GM12878 (cell line): ENCODE measurements at regions not wholly inside any gene's neighbourhood (a gene's known extent, or its start where the extent isn't known, plus 50 kb on each side); places are given as distances from the start of the nearest gene placed in this dataset.

Source experiments
- ATAC-seq: fragments of 200-7000 bp; cut with Tn5 transposase; 3 replicates; pipeline ENCODE4 v1.9.1; 2020; ENCODE audit warnings: mild to moderate bottlenecking, moderate library complexity
- BruUV-seq: library from RNA; stranded (reverse); fragments of 400-500 nt; replicated peaks from 2 replicates; lab custom pipeline; 2021; lab: Mats Ljungman, UMichigan
- CTCF ChIA-PET: fragments of 300-600 bp; sonication (Branson Sonifier 250); formaldehyde crosslinking; extraction: SDS; loops from one replicate; lab custom pipeline; 2021; ENCODE audit warnings: inconsistent platforms; lab: Yijun Ruan, JAX
- POLR2A ChIA-PET: fragments of 350-600 bp; formaldehyde crosslinking; extraction: SDS; loops from one replicate; lab custom pipeline; 2021; ENCODE audit warnings: inconsistent platforms; lab: Charles Lee
- RAD21 ChIA-PET: fragments of 300-600 bp; sonication (Branson Sonifier 250); formaldehyde crosslinking; loops from one replicate; lab custom pipeline; 2023; ENCODE audit warnings: antibody characterized with exemption; ENCODE audit not compliant: unreplicated experiment; lab: Charles Lee
- SMC1A ChIA-PET: fragments of 300-600 bp; sonication (Branson Sonifier 250); formaldehyde crosslinking; loops from one replicate; lab custom pipeline; 2023; ENCODE audit not compliant: unreplicated experiment, uncharacterized antibody; lab: Charles Lee
- DNase-seq: peaks from one replicate; pipeline ENCODE4 v3.0.0-alpha.2; 2011; ENCODE audit warnings: low read depth, low spot score
- FAIRE-seq: peaks from 3 replicates; lab custom pipeline; 2011; peaks lifted over from hg19 to GRCh38; lab: Jason Lieb, UNC
- H2AFZ ChIP-seq: 2 replicates; pipeline ENCODE4 v1.6.0; 2011; ENCODE audit warnings: low read depth, low read length, control low read depth; ENCODE audit not compliant: control insufficient read depth
- H3K27ac ChIP-seq: 2 replicates; pipeline ENCODE4 v1.5.1; 2011; ENCODE audit warnings: control low read depth; ENCODE audit not compliant: control insufficient read depth, insufficient read depth
- H3K27me3 ChIP-seq, 2 experiments: replicated peaks in 1 of 2; 2 replicates each; pipeline versions ENCODE4 v1.6.0 to v1.6.1; 2011; ENCODE audit warnings: low read length in 1 of 2; ENCODE audit not compliant: control insufficient read depth in 2 of 2, insufficient read depth in 2 of 2
- H3K36me3 ChIP-seq, 2 experiments: 2 replicates each; pipeline ENCODE4 v1.5.1; 2011; ENCODE audit warnings: low read length in 1 of 2; ENCODE audit not compliant: control insufficient read depth in 2 of 2, insufficient read depth in 2 of 2
- H3K4me1 ChIP-seq: 2 replicates; pipeline ENCODE4 v1.6.1; 2011; ENCODE audit warnings: mild to moderate bottlenecking, low read length, moderate library complexity, mixed read lengths; ENCODE audit not compliant: control insufficient read depth, insufficient read depth
- H3K4me2 ChIP-seq: 2 replicates; pipeline ENCODE4 v1.6.0; 2011; ENCODE audit warnings: control low read depth; ENCODE audit not compliant: control insufficient read depth, insufficient read depth
- H3K4me3 ChIP-seq: fragments of 200-600 bp; sonication (generic); 2 replicates; pipeline ENCODE4 v1.5.1; 2016
- H3K79me2 ChIP-seq: 2 replicates; pipeline ENCODE4 v1.6.0; 2011; ENCODE audit warnings: low read length; ENCODE audit not compliant: control insufficient read depth, insufficient read depth
- H3K9ac ChIP-seq: 2 replicates; pipeline ENCODE4 v1.8.0; 2011; ENCODE audit warnings: low read length, control low read depth, mixed read lengths; ENCODE audit not compliant: control insufficient read depth, insufficient read depth
- H3K9me3 ChIP-seq: replicated peaks from 3 replicates; pipeline ENCODE4 v1.5.1; 2011; ENCODE audit warnings: mild to moderate bottlenecking, low read length; ENCODE audit not compliant: control insufficient read depth, insufficient read depth
- H4K20me1 ChIP-seq: 2 replicates; pipeline ENCODE4 v1.6.0; 2011; ENCODE audit not compliant: control insufficient read depth, insufficient read depth
- CBX3 ChIP-seq: fragments of 200-600 bp; sonication (generic); IDR thresholded peaks from 2 replicates; pipeline ENCODE4 v1.6.1; 2016; ENCODE audit warnings: low read depth, borderline replicate concordance
- EED ChIP-seq: sonication (generic); IDR thresholded peaks from 2 replicates; pipeline ENCODE4 v1.6.1; 2016; ENCODE audit warnings: antibody characterized with exemption, low read depth
- EP300 ChIP-seq, 2 experiments: fragments of 150-350 bp in 1 of 2; IDR thresholded peaks; 2 replicates each; pipeline ENCODE4 v1.6.1; 2011 to 2012; ENCODE audit warnings: low read depth in 2 of 2, low read length in 2 of 2, borderline replicate concordance in 1 of 2, improper control_type of control experiment in 1 of 2, inconsistent platforms in 1 of 2; ENCODE audit not compliant: control insufficient read depth in 1 of 2
- IKZF1 ChIP-seq: fragments of 450-650 bp; conservative IDR thresholded peaks from 2 replicates; pipeline ENCODE4 v1.6.1; 2017; ENCODE audit warnings: antibody characterized with exemption, mild to moderate bottlenecking
- KDM1A ChIP-seq: fragments of 200-600 bp; sonication (generic); IDR thresholded peaks from 2 replicates; pipeline ENCODE4 v1.6.1; 2016; ENCODE audit warnings: borderline replicate concordance
- RAD51 ChIP-seq: fragments of 450-650 bp; IDR thresholded peaks from 2 replicates; pipeline ENCODE4 v1.6.1; 2016; ENCODE audit warnings: moderate library complexity, mild to moderate bottlenecking, inconsistent platforms
- WRNIP1 ChIP-seq: IDR thresholded peaks from 2 replicates; pipeline ENCODE4 v1.6.1; 2011; ENCODE audit warnings: low read depth, low read length, improper control_type of control experiment, borderline replicate concordance
- WGBS: methylation state at CpG from one replicate; pipeline ENCODE4 v1.1.6; 2016; ENCODE audit warnings: low lambda C conversion rate; ENCODE audit not compliant: insufficient replicate concordance, insufficient coverage; ENCODE audit errors: missing lambda C conversion rate; 5-methylcytosine and 5-hydroxymethylcytosine counted together
- in situ Hi-C: fragments of 300-500 bp; cut with MboI; formaldehyde crosslinking; loops from 9 replicates; pipeline ENCODE4 v1.14.3; 2018; ENCODE audit warnings: mixed read lengths
- intact Hi-C: fragments of 100-400 bp; cut with micrococcal nuclease; formaldehyde crosslinking; loops from one replicate; pipeline ENCODE4 v1.14.2; 2022; ENCODE audit not compliant: unreplicated experiment
- TF ChIP-seq, protein P1 (sequence below): fragments of 450-650 bp; IDR thresholded peaks from 2 replicates; pipeline ENCODE4 v1.6.1; 2017; ENCODE audit warnings: mild to moderate bottlenecking, moderate library complexity
- TF ChIP-seq, protein P2 (sequence below): fragments of 450-650 bp; IDR thresholded peaks from 2 replicates; pipeline ENCODE4 v1.6.1; 2017; ENCODE audit warnings: mild to moderate bottlenecking, low read depth, inconsistent platforms; ENCODE audit not compliant: poor library complexity, severe bottlenecking

DNA sequence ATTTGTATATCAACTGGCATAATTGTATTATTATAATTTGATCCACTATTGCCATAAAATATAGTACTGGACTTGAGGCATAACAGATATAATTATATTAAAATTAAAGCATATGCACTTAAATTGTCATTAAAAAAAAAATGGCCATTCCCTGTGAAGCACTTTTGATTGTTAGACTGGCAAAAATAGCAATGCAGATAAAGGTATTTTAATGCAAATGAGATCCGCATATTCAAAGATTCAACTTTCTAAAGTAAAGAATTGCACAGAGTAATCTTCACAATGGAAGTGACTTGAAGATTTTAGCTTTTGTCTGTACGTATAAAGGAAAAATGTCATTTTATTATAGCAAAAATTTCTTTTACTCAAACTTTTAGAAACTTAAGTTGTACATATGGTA lies 871.8 kb upstream of the PABPC4L start:
- CTCF ChIA-PET: no interaction called here
- TF ChIP-seq EED (no peak), IKZF1 (no peak), CBX3 (no peak), KDM1A (no peak), WRNIP1 (no peak), RAD51 (no peak), EP300 (IDR thresholded peaks at IDR 0.05; ENCODE audit: borderline replicate concordance in 1 of 2, control insufficient read depth in 1 of 2, low read depth in 2 of 2, low read length in 2 of 2) (no peak)
- TF ChIP-seq, protein P1, sequence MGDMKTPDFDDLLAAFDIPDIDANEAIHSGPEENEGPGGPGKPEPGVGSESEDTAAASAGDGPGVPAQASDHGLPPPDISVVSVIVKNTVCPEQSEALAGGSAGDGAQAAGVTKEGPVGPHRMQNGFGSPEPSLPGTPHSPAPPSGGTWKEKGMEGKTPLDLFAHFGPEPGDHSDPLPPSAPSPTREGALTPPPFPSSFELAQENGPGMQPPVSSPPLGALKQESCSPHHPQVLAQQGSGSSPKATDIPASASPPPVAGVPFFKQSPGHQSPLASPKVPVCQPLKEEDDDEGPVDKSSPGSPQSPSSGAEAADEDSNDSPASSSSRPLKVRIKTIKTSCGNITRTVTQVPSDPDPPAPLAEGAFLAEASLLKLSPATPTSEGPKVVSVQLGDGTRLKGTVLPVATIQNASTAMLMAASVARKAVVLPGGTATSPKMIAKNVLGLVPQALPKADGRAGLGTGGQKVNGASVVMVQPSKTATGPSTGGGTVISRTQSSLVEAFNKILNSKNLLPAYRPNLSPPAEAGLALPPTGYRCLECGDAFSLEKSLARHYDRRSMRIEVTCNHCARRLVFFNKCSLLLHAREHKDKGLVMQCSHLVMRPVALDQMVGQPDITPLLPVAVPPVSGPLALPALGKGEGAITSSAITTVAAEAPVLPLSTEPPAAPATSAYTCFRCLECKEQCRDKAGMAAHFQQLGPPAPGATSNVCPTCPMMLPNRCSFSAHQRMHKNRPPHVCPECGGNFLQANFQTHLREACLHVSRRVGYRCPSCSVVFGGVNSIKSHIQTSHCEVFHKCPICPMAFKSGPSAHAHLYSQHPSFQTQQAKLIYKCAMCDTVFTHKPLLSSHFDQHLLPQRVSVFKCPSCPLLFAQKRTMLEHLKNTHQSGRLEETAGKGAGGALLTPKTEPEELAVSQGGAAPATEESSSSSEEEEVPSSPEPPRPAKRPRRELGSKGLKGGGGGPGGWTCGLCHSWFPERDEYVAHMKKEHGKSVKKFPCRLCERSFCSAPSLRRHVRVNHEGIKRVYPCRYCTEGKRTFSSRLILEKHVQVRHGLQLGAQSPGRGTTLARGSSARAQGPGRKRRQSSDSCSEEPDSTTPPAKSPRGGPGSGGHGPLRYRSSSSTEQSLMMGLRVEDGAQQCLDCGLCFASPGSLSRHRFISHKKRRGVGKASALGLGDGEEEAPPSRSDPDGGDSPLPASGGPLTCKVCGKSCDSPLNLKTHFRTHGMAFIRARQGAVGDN: no peak
- TF ChIP-seq, protein P2, sequence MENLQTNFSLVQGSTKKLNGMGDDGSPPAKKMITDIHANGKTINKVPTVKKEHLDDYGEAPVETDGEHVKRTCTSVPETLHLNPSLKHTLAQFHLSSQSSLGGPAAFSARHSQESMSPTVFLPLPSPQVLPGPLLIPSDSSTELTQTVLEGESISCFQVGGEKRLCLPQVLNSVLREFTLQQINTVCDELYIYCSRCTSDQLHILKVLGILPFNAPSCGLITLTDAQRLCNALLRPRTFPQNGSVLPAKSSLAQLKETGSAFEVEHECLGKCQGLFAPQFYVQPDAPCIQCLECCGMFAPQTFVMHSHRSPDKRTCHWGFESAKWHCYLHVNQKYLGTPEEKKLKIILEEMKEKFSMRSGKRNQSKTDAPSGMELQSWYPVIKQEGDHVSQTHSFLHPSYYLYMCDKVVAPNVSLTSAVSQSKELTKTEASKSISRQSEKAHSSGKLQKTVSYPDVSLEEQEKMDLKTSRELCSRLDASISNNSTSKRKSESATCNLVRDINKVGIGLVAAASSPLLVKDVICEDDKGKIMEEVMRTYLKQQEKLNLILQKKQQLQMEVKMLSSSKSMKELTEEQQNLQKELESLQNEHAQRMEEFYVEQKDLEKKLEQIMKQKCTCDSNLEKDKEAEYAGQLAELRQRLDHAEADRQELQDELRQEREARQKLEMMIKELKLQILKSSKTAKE: no peak
- H3K4me1 ChIP-seq: no peaks in the 10 kb centered on the region
- no peaks in the 10 kb centered on the region for H3K27me3 ChIP-seq
- intact Hi-C loops (no loop called here), in situ Hi-C loops (no loop called here)
- ATAC-seq (no peak), FAIRE-seq (no peak), DNase-seq (no peak)
- H2AFZ ChIP-seq: no peak overlapping the region
- H3K9ac ChIP-seq: no peak overlapping the region
- no peaks in the 10 kb centered on the region for H3K79me2 ChIP-seq
- no peak overlapping the region for H3K27ac ChIP-seq
- RAD21 ChIA-PET: no interaction called here
- no peaks in the 10 kb centered on the region for H3K36me3 ChIP-seq
- POLR2A ChIA-PET: no interaction called here
- SMC1A ChIA-PET: no interaction called here
- H3K4me2 ChIP-seq: no peak overlapping the region
- WGBS: 87% methylated on average over 2 of the region's 2 CpGs
- no TSS peak for BruUV-seq
- H4K20me1 ChIP-seq: no peaks in the 10 kb centered on the region
- no peaks in the 10 kb centered on the region for H3K9me3 ChIP-seq
- no peak overlapping the region for H3K4me3 ChIP-seq
